HG03432 (cell line): ENCODE measurements at regions not wholly inside any gene's neighbourhood (a gene's known extent, or its start where the extent isn't known, plus 50 kb on each side); places are given as distances from the start of the nearest gene placed in this dataset.
"Not testable (repeated sequence)": the region's sequence is repeated elsewhere in the genome, so short reads cannot be mapped to it uniquely, and the experiment has no call there.

Experiments used
- ATAC-seq: cut with Tn5 transposase; IDR thresholded peaks from one replicate; pipeline ENCODE4 v1.9.1; 2021; ENCODE audit warnings: mild to moderate bottlenecking, moderate library complexity; ENCODE audit not compliant: unreplicated experiment

DNA sequence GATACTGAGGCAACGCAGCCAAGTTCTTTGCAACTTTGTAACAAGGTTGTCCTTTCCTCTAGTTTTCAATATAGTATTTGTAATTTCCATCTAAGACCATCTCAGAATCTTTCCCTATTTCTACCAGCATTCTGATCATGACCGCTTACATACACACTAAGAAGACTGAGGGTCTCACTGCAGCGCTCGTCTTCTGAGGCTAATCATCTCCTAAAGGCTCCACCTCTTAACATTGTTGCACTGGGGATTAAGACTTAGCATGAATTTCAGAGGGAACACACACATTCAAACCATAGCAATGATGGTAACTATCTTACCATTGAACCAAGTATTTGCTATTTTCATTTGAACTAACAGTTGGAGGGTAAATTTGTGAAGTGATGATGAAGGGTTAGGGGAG, 463.3 kb upstream of the CCDC54 start:
- no peak for ATAC-seq

GRCh38 chr3:106920609-106921008, 456.6 kb upstream of the CCDC54 start:
- no peak for ATAC-seq

DNA sequence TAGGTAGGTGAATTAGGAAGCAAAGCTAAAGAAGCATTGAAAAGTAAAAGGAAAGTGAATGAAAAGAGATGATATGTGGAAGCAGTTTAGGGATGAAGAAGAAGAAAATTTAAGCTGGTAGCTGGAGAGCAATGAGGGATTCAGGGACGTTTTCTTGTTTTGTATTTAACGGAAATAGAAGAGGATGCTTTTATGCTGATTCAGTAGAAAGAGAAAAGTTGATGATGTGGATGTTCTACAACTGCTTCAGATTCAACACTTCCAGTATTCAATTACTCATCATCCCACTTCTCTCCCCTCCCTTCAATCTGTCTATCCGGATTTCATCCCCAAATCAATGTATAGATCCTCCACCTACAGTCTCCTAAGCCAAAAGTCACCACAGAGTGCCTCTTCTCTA, 448.2 kb upstream of the CCDC54 start:
- no peak for ATAC-seq

- ATAC-seq: no peak
These were observed 447.2 kb upstream of the CCDC54 start for GRCh38 chr3:106930086-106930485.

GRCh38 chr3:106931904-106932303, 445.3 kb upstream of the CCDC54 start:
- ATAC-seq: no peak

DNA sequence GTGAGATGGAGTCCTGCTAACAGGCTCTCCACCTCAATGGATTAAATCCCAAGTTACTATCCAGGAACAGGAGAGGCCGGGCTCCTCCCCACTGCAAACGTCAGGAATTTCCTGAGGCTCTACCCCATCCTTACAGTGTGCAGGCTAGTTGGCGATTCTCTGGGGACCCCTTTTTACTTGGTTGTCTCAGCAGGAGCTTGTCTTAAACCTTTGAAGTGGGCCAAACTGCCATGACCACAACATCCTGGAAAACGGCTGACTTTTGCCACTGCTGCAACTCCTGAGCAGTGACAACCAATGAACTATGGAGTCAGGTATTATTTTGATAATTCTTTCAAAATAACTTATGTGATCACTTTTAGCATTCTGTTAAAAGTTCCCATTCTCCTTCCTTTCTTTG, 440.9 kb upstream of the CCDC54 start:
- no peak for ATAC-seq

DNA sequence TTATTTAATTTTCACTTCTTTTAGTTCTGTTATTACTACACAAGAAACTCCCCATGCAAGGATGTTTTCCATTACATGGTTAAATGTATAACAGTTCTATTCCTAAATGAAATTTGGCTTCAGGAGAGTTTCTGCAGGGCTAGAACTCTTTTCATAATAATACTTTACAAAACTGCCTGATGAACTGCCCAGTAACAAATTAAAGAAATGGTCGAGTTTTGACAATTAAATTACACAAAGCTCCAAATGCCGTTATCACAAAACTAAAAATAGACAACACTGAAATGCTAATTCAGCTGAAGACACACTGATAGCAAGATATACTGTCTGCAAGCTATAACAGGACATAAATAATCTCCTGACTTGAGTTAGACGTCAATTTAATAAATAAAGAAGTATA, 435.2 kb upstream of the CCDC54 start:
- ATAC-seq: no peak

GRCh38 chr3:106943071-106943470, 434.2 kb upstream of the CCDC54 start:
- no peak for ATAC-seq

GRCh38 chr3:106945435-106945834, 431.8 kb upstream of the CCDC54 start:
- ATAC-seq: peak; percentile 47

GRCh38 chr3:106946866-106947265, 430.4 kb upstream of the CCDC54 start:
- ATAC-seq: no peak

DNA sequence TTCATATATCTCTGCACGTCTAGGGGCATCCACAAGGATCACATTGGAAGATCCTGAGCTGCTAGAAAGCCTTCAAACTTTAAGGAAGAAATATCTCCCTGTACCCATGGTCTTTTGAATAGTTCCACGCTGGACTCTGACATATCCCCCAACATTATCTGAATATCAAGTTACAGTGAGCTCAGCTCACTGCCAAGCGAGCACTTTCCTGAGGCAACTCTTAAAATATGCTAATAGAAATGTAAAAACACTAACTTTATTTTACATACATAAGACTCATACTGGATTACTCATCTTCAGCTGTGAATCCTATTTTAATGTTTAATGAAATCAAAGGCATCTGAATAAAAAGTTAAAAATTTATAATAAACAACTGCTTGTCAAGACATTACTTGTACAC, 420.2 kb upstream of the CCDC54 start:
- ATAC-seq: no peak

DNA sequence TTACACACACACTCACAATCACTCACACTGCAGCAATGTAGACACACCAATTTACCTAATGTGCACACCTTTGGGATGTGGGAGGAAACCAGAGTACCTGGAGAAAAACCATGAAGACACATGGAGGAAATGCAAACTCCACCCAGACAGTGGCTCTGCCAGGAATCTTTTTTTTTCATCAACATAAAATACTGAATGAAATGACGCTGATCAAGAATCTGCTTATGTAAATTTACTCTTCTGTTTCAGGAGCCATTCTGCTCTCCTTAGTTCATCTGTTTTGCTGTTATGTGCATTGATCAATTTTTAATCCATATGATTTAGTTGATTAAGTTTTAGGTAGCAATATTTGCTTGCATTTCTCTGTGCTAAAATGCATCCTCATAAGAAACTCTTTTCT, 414.2 kb upstream of the CCDC54 start:
- ATAC-seq: no peak

DNA sequence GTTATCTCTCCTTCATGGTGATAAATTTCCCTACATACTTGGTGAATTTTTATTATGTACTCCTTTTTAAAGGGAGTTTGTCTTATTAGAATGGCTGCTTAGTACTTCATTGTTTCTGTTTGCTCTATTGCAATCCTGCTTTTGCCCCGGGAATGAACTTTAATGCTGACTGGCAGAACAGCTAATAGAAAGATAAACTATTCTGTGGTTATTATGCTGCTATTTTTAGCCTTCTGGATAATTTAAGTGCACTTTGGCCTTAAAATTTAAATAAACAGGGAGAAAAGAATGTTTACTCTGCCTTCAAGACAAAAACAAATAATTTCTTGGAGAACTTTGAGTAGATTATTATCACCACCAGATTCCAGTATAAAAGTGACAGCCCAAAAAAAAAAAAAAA, 413.8 kb upstream of the CCDC54 start:
- ATAC-seq: no peak

DNA sequence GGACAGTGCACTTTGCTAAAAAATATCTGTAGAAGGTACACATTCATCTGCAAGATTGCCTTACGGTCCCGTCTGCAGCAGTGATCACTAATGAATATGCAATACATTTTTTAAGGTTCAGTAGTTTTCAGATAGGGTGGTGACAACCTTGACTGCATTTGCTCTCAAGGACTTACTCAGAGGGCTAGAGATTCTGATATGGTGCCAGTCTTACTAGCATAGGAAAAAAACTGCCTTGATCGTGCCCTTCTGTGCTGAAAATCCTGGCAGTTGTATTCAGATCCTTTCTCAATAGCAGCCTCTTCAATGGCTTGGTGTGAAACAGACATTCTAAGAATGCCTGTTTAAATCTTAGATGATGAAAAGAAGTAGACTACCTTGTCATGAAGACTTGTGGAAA, 411.9 kb upstream of the CCDC54 start:
- no peak for ATAC-seq

DNA sequence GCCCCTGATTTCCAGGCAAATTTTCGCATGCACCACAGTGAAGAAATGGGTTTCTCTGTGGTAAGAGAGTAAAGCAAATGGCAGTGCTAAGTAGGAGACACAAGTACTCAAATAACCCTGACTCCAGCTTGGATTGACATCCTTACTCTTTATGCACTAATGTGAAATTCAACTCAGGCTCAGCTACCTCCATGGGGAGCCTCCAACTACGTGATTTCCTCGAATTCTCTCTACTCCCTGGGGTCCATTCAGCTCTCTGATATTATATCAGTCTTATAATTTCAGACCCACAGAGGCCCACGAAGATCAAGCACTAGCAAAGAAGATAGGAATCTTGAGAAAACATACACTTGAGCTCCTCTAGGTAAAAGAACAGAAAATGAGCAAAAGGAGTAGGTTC, 407.6 kb upstream of the CCDC54 start:
- ATAC-seq: no peak

DNA sequence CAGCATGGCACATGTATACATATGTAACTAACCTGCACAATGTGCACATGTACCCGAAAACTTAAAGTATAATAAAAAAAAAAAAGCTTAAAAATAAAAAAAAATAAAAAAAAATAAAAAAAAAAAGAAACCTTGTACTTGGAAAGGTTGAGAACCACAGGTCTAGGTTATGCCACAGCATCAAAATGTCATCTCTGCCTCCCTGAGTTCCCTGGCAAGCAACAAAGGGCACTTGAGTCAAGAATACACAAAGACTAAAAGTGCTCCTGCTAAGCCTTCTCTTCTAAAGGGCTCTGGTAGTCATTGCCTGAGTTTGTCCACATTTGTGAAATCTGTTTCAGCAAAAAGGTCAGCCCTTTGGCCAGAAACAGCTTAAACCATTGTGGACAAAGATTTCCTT, 395.8 kb upstream of the CCDC54 start:
- no peak for ATAC-seq

DNA sequence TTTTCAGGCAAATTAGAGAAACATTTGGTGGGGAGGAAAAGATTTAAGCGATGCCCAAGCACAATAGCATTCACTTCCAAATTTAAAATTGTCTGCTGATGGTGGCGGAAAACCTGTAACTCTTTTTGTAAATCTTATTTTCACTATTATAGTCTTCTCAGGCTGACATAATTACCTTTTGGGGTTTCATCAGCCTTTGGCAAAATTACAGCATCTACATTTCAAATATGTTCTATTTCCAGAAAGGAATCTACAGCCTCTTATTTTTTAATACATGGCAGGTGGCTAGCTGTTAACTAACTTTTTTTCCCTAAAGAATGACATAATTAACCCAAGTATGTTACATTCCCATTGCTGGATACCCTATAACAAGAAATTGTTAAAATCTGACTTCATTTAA, 391.5 kb upstream of the CCDC54 start:
- ATAC-seq: no peak

- peak; percentile 58 for ATAC-seq
These were observed 378.2 kb upstream of the CCDC54 start for GRCh38 chr3:106998841-106999682.

DNA sequence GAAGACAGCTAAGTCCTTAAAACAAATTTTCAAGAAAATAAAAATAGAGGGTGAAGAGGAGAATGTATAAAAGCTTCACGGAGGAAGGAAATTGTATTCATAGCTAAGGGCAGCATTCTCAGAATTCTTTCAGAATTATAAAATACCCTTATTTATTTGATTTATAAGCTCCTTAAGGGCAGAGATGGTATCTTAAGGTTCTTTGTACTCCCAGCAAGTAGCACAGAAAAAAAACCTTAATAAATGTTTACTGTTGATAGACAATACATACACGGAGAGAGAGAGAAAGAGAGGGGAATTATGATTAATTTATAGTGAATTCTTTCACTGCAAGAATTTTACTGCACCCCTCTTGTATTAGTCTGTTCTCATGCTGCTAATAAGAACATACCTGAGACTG, 375.6 kb upstream of the CCDC54 start:
- ATAC-seq: no peak

GRCh38 chr3:107005352-107005751, 371.9 kb upstream of the CCDC54 start:
- ATAC-seq: not testable (repeated sequence)

- no peak for ATAC-seq
These were observed 369.0 kb upstream of the CCDC54 start for GRCh38 chr3:107008213-107008612.

DNA sequence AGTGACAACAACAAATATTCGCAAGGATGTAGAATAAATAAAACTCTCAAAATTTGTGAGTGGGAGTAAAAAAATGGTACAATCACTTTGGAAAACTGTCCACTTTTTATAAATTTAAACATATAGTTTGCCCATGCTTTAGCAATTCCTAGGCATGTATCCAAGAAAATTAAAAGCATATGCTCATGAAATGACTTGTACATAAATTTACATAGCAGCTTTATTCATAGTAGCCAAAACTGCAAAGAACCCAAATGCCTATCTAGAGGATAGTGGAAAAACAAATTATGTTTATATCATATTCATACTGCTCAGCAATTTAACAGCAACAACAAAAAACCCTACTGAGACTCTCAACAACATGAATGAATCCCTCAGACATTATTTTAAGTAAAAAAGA, 363.6 kb upstream of the CCDC54 start:
- no peak for ATAC-seq

- ATAC-seq: no peak
These were observed 352.6 kb upstream of the CCDC54 start for GRCh38 chr3:107024551-107025026.
